GM23338 (cell line): ENCODE measurements at regions not wholly inside any gene's neighbourhood (a gene's known extent, or its start where the extent isn't known, plus 50 kb on each side); places are given as distances from the start of the nearest gene placed in this dataset.

ENCODE experiments used
- ATAC-seq: fragments of 200-7000 bp; cut with Tn5 transposase; 3 replicates; pipeline ENCODE4 v1.9.1; 2020
- DNase-seq: peaks from one replicate; pipeline ENCODE4 v3.0.0-alpha.2; 2015; ENCODE audit warnings: low spot score
- H2AFZ ChIP-seq: fragments of 200-600 bp; sonication (generic); 2 replicates; pipeline ENCODE4 v1.8.0; 2016; ENCODE audit warnings: antibody characterized with exemption, mild to moderate bottlenecking, moderate library complexity
- H3F3A ChIP-seq: fragments of 200-600 bp; sonication (generic); replicated peaks from 2 replicates; pipeline ENCODE4 v1.8.0; 2017; ENCODE audit warnings: antibody characterized with exemption, mixed run types, low read depth
- H3K27ac ChIP-seq: fragments of 200-600 bp; sonication (generic); 2 replicates; pipeline ENCODE4 v1.6.1; 2016; ENCODE audit warnings: low read depth
- H3K27me3 ChIP-seq: fragments of 200-600 bp; sonication (generic); 2 replicates; pipeline ENCODE4 v1.8.0; 2016; ENCODE audit warnings: mild to moderate bottlenecking, mixed run types, moderate library complexity; ENCODE audit not compliant: insufficient read depth
- H3K36me3 ChIP-seq: fragments of 200-600 bp; sonication (generic); 2 replicates; pipeline ENCODE4 v1.8.0; 2016; ENCODE audit warnings: mild to moderate bottlenecking; ENCODE audit not compliant: insufficient read depth
- H3K4me1 ChIP-seq: fragments of 200-600 bp; sonication (generic); 2 replicates; pipeline ENCODE4 v1.8.0; 2016; ENCODE audit warnings: mild to moderate bottlenecking, moderate library complexity; ENCODE audit not compliant: insufficient read depth
- H3K4me2 ChIP-seq: fragments of 200-600 bp; sonication (generic); 2 replicates; pipeline ENCODE4 v1.7.1; 2017; ENCODE audit warnings: mixed run types
- H3K4me3 ChIP-seq: fragments of 200-600 bp; sonication (generic); 2 replicates; pipeline ENCODE4 v1.6.1; 2016; ENCODE audit warnings: mixed run types
- H3K79me2 ChIP-seq: fragments of 200-600 bp; sonication (generic); replicated peaks from 2 replicates; pipeline ENCODE4 v1.8.0; 2017; ENCODE audit warnings: mild to moderate bottlenecking; ENCODE audit not compliant: insufficient read depth
- H3K9me2 ChIP-seq: fragments of 200-600 bp; sonication (generic); 2 replicates; pipeline ENCODE4 v1.8.0; 2017; ENCODE audit not compliant: insufficient read depth
- H4K20me1 ChIP-seq: fragments of 200-600 bp; sonication (generic); replicated peaks from 2 replicates; pipeline ENCODE4 v1.8.0; 2017; ENCODE audit warnings: mild to moderate bottlenecking; ENCODE audit not compliant: insufficient read depth
- H3K27ac Mint-ChIP-seq: 2 replicates; pipeline ENCODE4 v1.8.0; 2020; ENCODE audit warnings: inconsistent platforms, mild to moderate bottlenecking, moderate library complexity, mixed read lengths
- H3K27me3 Mint-ChIP-seq: 3 replicates; pipeline ENCODE4 v1.8.0; 2022; ENCODE audit warnings: low read depth, mild to moderate bottlenecking, moderate library complexity, mixed read lengths, inconsistent platforms; ENCODE audit not compliant: insufficient read depth, poor library complexity
- H3K36me3 Mint-ChIP-seq: 3 replicates; pipeline ENCODE4 v1.8.0; 2021; ENCODE audit warnings: low read depth, mild to moderate bottlenecking, inconsistent platforms, moderate library complexity, mixed read lengths
- H3K4me1 Mint-ChIP-seq: 3 replicates; pipeline ENCODE4 v1.8.0; 2020; ENCODE audit warnings: mild to moderate bottlenecking, inconsistent platforms, mixed read lengths
- H3K4me3 Mint-ChIP-seq: 3 replicates; pipeline ENCODE4 v1.8.0; 2021; ENCODE audit warnings: moderate library complexity, mild to moderate bottlenecking, inconsistent platforms, mixed read lengths
- H3K9me3 Mint-ChIP-seq: 3 replicates; pipeline ENCODE4 v1.8.0; 2020; ENCODE audit warnings: moderate library complexity, mild to moderate bottlenecking, inconsistent platforms, mixed read lengths
- CREB1 ChIP-seq: fragments of 250-450 bp; sonication (Bioruptor Pico); IDR thresholded peaks from 2 replicates; pipeline ENCODE4 v1.5.0; 2020; ENCODE audit warnings: low read depth, mild to moderate bottlenecking, moderate library complexity
- EZH2 ChIP-seq: fragments of 200-600 bp; sonication (generic); IDR thresholded peaks from one replicate; pipeline ENCODE4 v1.8.0; 2017; ENCODE audit warnings: antibody characterized with exemption, mild to moderate bottlenecking, low read depth; ENCODE audit not compliant: unreplicated experiment
- JUNB ChIP-seq: IDR thresholded peaks from one replicate; pipeline ENCODE4 v1.6.1; 2016; ENCODE audit warnings: antibody characterized with exemption; ENCODE audit not compliant: unreplicated experiment
- NANOG ChIP-seq: IDR thresholded peaks from 2 replicates; pipeline ENCODE4 v1.6.1; 2016; ENCODE audit warnings: antibody characterized with exemption, borderline replicate concordance
- POLR2AphosphoS5 ChIP-seq: IDR thresholded peaks from 2 replicates; pipeline ENCODE4 v1.6.1; 2016; ENCODE audit warnings: antibody characterized with exemption, low read depth
- STAT1 ChIP-seq: IDR thresholded peaks from one replicate; pipeline ENCODE4 v1.6.1; 2016; ENCODE audit warnings: antibody characterized with exemption; ENCODE audit not compliant: unreplicated experiment
- ZNF331 ChIP-seq: fragments of 250-450 bp; sonication (Bioruptor Pico); IDR thresholded peaks from 2 replicates; pipeline ENCODE4 v1.5.0; 2020; ENCODE audit warnings: low read depth, mild to moderate bottlenecking, moderate library complexity
- TF ChIP-seq, protein P1 (sequence below): IDR thresholded peaks from one replicate; pipeline ENCODE4 v1.6.1; 2018; ENCODE audit warnings: antibody characterized with exemption; ENCODE audit not compliant: unreplicated experiment
- TF ChIP-seq, protein P2 (sequence below), 2 experiments: fragments of 200-600 bp in 1 of 2; sonication (generic) in 1 of 2; conservative IDR thresholded peaks; 2 replicates each; pipeline versions ENCODE4 v1.5.1 to v1.6.1; 2016 to 2017; ENCODE audit warnings: antibody characterized with exemption in 2 of 2, low read depth in 2 of 2, mild to moderate bottlenecking in 2 of 2, moderate library complexity in 1 of 2
- TF ChIP-seq, protein P3 (sequence below): fragments of 250-450 bp; sonication (Bioruptor Pico); IDR thresholded peaks from 2 replicates; pipeline ENCODE4 v1.5.0; 2020; ENCODE audit warnings: mild to moderate bottlenecking, moderate library complexity

DNA sequence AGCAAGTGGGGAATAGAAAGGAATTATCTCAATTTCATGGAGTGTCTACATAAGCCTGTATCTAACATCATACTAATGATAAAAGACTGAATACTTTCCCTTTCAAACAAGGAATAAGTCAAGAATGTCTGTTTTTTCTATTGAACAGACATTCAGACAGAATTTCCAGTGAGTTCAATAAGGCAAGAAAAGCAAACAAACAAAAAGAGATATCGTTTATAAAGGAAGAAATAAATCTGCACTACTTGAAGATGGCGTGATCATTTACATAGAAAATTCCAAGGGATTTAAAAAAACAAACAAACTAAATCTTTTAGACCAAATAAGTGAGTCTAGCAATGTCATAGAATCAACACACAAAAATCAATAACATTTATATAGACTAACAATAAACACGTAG lies 273.1 kb upstream of the FOXG1 start (continued):
- no peak for TF ChIP-seq JUNB
- TF ChIP-seq, protein P1, sequence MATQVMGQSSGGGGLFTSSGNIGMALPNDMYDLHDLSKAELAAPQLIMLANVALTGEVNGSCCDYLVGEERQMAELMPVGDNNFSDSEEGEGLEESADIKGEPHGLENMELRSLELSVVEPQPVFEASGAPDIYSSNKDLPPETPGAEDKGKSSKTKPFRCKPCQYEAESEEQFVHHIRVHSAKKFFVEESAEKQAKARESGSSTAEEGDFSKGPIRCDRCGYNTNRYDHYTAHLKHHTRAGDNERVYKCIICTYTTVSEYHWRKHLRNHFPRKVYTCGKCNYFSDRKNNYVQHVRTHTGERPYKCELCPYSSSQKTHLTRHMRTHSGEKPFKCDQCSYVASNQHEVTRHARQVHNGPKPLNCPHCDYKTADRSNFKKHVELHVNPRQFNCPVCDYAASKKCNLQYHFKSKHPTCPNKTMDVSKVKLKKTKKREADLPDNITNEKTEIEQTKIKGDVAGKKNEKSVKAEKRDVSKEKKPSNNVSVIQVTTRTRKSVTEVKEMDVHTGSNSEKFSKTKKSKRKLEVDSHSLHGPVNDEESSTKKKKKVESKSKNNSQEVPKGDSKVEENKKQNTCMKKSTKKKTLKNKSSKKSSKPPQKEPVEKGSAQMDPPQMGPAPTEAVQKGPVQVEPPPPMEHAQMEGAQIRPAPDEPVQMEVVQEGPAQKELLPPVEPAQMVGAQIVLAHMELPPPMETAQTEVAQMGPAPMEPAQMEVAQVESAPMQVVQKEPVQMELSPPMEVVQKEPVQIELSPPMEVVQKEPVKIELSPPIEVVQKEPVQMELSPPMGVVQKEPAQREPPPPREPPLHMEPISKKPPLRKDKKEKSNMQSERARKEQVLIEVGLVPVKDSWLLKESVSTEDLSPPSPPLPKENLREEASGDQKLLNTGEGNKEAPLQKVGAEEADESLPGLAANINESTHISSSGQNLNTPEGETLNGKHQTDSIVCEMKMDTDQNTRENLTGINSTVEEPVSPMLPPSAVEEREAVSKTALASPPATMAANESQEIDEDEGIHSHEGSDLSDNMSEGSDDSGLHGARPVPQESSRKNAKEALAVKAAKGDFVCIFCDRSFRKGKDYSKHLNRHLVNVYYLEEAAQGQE, result no peak
- TF ChIP-seq ZNF331 (CRISPR knock-in tag), result no peak
- TF ChIP-seq POLR2AphosphoS5, result no peak

DNA sequence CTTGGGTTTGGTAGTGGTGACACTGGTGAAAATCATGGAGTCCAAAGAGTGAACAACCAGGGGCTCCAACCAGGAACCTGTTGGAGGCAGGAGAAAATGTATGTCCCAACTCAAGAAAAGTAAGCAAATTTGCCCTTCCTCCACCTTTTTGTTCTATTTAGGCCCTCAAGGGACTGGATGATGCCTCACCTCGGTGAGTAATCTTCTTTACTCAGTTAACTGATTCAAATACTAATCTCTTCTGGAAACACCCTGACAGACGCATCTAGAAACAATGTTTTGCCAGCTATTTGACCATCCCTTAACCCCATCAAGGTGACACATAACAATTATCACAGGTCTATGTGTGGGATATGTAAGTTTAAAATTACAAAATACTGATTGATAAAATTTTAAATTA lies 272.4 kb upstream of the FOXG1 start:
- no peaks in the 10 kb centered on the region for H4K20me1 ChIP-seq
- no peaks in the 10 kb centered on the region; the same call in 2 of the 3 replicates for H3K9me3 Mint-ChIP-seq
- H3K4me3 Mint-ChIP-seq, result no peak overlapping the region
- no peaks in the 10 kb centered on the region for H3K36me3 ChIP-seq
- DNase-seq, result no peak
- H3K9me2 ChIP-seq, result peaks cover 4% of the 10 kb centered on the region; the same call in 1 of the 2 replicates
- H3K4me3 ChIP-seq, result no peak overlapping the region
- H3K27me3 ChIP-seq, result no peaks in the 10 kb centered on the region
- no peaks in the 10 kb centered on the region for H3F3A ChIP-seq
- H2AFZ ChIP-seq, result no peak overlapping the region
- no peaks in the 10 kb centered on the region for H3K27me3 Mint-ChIP-seq
- no peak overlapping the region for H3K27ac Mint-ChIP-seq
- no peak overlapping the region for H3K4me2 ChIP-seq
- H3K27ac ChIP-seq, result no peak overlapping the region
- no peaks in the 10 kb centered on the region for H3K4me1 ChIP-seq
- no peaks in the 10 kb centered on the region for H3K4me1 Mint-ChIP-seq
- ATAC-seq, result no peak
- no peaks in the 10 kb centered on the region for H3K36me3 Mint-ChIP-seq
- H3K79me2 ChIP-seq, result no peaks in the 10 kb centered on the region
- TF ChIP-seq POLR2AphosphoS5 (no peak), NANOG (no peak), STAT1 (no peak), EZH2 (no peak), CREB1 (CRISPR knock-in tag) (no peak)
- TF ChIP-seq, protein P1, result no peak
- TF ChIP-seq, protein P2, sequence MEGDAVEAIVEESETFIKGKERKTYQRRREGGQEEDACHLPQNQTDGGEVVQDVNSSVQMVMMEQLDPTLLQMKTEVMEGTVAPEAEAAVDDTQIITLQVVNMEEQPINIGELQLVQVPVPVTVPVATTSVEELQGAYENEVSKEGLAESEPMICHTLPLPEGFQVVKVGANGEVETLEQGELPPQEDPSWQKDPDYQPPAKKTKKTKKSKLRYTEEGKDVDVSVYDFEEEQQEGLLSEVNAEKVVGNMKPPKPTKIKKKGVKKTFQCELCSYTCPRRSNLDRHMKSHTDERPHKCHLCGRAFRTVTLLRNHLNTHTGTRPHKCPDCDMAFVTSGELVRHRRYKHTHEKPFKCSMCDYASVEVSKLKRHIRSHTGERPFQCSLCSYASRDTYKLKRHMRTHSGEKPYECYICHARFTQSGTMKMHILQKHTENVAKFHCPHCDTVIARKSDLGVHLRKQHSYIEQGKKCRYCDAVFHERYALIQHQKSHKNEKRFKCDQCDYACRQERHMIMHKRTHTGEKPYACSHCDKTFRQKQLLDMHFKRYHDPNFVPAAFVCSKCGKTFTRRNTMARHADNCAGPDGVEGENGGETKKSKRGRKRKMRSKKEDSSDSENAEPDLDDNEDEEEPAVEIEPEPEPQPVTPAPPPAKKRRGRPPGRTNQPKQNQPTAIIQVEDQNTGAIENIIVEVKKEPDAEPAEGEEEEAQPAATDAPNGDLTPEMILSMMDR (conservative IDR thresholded peaks at IDR 0.05; ENCODE audit: low read depth in 2 of 2), result no peak
- TF ChIP-seq, protein P3, sequence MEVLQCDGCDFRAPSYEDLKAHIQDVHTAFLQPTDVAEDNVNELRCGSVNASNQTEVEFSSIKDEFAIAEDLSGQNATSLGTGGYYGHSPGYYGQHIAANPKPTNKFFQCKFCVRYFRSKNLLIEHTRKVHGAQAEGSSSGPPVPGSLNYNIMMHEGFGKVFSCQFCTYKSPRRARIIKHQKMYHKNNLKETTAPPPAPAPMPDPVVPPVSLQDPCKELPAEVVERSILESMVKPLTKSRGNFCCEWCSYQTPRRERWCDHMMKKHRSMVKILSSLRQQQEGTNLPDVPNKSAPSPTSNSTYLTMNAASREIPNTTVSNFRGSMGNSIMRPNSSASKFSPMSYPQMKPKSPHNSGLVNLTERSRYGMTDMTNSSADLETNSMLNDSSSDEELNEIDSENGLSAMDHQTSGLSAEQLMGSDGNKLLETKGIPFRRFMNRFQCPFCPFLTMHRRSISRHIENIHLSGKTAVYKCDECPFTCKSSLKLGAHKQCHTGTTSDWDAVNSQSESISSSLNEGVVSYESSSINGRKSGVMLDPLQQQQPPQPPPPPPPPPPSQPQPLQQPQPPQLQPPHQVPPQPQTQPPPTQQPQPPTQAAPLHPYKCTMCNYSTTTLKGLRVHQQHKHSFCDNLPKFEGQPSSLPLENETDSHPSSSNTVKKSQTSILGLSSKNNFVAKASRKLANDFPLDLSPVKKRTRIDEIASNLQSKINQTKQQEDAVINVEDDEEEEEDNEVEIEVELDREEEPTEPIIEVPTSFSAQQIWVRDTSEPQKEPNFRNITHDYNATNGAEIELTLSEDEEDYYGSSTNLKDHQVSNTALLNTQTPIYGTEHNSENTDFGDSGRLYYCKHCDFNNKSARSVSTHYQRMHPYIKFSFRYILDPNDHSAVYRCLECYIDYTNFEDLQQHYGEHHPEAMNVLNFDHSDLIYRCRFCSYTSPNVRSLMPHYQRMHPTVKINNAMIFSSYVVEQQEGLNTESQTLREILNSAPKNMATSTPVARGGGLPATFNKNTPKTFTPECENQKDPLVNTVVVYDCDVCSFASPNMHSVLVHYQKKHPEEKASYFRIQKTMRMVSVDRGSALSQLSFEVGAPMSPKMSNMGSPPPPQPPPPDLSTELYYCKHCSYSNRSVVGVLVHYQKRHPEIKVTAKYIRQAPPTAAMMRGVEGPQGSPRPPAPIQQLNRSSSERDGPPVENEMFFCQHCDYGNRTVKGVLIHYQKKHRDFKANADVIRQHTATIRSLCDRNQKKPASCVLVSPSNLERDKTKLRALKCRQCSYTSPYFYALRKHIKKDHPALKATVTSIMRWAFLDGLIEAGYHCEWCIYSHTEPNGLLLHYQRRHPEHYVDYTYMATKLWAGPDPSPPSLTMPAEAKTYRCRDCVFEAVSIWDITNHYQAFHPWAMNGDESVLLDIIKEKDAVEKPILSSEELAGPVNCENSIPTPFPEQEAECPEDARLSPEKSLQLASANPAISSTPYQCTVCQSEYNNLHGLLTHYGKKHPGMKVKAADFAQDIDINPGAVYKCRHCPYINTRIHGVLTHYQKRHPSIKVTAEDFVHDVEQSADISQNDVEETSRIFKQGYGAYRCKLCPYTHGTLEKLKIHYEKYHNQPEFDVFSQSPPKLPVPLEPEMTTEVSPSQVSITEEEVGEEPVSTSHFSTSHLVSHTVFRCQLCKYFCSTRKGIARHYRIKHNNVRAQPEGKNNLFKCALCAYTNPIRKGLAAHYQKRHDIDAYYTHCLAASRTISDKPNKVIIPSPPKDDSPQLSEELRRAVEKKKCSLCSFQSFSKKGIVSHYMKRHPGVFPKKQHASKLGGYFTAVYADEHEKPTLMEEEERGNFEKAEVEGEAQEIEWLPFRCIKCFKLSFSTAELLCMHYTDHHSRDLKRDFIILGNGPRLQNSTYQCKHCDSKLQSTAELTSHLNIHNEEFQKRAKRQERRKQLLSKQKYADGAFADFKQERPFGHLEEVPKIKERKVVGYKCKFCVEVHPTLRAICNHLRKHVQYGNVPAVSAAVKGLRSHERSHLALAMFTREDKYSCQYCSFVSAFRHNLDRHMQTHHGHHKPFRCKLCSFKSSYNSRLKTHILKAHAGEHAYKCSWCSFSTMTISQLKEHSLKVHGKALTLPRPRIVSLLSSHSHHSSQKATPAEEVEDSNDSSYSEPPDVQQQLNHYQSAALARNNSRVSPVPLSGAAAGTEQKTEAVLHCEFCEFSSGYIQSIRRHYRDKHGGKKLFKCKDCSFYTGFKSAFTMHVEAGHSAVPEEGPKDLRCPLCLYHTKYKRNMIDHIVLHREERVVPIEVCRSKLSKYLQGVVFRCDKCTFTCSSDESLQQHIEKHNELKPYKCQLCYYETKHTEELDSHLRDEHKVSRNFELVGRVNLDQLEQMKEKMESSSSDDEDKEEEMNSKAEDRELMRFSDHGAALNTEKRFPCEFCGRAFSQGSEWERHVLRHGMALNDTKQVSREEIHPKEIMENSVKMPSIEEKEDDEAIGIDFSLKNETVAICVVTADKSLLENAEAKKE (CRISPR knock-in tag), result no peak
